GM12874 (cell line): ENCODE measurements at regions not wholly inside any gene's neighbourhood (a gene's known extent, or its start where the extent isn't known, plus 50 kb on each side); places are given as distances from the start of the nearest gene placed in this dataset.

Experiments used
- TF ChIP-seq, protein P1 (sequence below): IDR thresholded peaks from 2 replicates; pipeline ENCODE4 v1.5.1; 2011; ENCODE audit warnings: low read depth, mild to moderate bottlenecking, control low read depth, low read length, moderate library complexity; ENCODE audit not compliant: insufficient read depth

DNA sequence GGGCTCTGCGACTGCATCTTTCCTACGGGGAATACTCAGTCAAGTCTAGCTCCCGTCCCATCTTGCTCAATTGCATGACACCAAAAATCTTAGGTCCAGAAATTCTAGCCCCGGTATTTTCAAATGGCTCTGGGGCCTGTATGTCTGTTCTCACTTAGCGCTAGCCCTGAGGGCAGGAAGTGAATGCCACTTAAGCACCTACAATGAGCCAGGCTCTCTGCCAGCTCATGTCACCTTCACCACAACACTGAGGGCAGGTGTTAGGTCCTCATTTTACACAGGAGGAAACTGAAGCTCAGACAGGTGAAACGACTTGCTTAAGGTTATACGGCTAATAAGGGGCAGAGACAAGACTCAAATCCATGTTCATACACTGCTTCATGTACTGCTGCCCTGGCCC is 282.8 kb downstream of the PPP1R2C start:
- TF ChIP-seq, protein P1, sequence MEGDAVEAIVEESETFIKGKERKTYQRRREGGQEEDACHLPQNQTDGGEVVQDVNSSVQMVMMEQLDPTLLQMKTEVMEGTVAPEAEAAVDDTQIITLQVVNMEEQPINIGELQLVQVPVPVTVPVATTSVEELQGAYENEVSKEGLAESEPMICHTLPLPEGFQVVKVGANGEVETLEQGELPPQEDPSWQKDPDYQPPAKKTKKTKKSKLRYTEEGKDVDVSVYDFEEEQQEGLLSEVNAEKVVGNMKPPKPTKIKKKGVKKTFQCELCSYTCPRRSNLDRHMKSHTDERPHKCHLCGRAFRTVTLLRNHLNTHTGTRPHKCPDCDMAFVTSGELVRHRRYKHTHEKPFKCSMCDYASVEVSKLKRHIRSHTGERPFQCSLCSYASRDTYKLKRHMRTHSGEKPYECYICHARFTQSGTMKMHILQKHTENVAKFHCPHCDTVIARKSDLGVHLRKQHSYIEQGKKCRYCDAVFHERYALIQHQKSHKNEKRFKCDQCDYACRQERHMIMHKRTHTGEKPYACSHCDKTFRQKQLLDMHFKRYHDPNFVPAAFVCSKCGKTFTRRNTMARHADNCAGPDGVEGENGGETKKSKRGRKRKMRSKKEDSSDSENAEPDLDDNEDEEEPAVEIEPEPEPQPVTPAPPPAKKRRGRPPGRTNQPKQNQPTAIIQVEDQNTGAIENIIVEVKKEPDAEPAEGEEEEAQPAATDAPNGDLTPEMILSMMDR = no peak

DNA sequence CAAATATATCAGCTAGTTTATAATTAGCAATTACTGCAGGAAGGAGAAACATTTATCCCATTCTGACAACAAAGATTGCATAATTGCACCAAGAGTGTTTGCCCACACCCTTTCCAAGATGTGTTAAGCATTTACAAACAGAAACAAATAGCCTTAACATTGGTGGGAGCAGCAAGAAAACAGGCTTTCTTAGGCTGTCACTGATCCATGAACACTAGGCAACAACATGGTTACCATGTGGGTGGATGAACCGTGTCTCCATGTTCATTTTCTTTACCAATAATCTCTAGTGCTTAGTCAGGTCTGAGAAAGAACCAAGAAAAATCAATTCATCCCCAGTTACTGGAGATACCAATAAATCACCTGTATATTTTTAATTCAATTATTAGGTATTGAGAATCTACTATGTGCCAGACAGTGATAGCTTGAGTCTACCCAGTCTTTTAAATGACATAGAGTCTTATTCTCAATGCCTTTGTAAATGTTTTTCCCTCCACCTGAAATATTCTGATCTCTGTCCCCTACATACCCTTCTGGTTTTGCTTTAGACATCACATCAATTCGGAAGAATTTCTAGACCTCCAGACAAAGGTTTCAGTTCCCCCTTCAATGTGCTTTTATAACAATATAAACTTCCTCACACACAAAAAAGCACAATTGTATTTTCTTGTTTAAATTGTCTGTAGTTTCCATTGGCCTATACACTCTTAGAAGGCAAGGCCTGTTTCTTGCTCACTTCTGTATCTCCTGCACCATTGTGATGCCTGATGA is 286.6 kb downstream of the PPP1R2C start:
- TF ChIP-seq, protein P1 = no peak

DNA sequence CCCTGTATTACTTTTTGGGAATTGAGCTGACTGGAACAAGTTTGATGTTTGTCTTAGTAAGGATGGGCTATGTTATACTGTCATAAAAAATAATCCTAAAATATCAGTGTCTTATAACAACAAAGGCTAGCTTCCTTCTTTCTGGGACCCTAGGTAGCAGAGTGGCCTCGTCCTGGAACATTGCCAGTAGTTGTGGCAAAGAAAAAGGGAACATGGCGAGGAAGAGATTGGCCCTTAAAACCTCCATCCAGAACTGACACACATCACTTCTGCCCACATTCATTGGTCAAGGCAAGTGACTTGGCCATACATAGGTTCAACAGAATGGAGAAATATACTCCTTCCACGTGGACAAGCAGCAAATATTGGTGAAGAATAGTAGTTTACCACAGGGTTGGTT is 287.9 kb downstream of the PPP1R2C start:
- TF ChIP-seq, protein P1 = no peak

DNA sequence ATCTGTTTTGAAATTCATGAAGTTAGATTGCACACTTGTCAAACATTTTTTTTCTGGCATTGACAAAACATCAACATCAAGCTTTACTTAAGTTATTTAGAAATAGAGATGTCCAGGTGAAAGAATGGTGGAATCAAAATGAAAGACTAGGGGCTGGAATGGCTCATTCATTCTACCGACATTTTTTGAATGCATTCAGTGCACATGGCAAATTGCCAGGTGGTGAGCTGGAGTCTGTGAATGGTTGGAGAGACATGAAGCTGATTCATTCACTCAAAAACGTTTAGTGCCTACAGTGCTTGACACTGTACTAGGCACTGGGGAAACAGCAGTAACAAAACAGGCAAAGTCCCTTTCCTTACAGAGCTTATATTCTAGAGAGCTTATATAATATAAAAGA is 292.4 kb downstream of the PPP1R2C start:
- TF ChIP-seq, protein P1 = no peak

DNA sequence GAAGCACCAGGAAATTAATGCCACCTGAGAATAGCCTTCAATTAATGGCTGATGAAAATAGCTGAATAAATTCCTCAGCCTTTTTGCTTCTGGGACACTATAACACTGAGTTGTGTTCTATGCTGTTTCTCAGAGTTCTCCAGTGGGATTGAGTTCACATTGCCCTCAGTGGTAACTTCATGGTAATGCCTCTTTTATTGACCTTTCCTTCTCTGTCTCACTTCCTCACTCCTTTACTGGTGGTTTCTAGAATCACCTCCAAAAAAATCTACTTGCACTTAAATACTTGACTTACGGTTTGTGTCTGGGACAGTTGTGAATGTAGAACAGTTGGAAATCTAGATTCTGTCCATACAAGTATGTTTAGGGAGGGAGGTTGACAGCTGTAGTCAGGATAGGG is 293.7 kb downstream of the PPP1R2C start:
- TF ChIP-seq, protein P1 = no peak

DNA sequence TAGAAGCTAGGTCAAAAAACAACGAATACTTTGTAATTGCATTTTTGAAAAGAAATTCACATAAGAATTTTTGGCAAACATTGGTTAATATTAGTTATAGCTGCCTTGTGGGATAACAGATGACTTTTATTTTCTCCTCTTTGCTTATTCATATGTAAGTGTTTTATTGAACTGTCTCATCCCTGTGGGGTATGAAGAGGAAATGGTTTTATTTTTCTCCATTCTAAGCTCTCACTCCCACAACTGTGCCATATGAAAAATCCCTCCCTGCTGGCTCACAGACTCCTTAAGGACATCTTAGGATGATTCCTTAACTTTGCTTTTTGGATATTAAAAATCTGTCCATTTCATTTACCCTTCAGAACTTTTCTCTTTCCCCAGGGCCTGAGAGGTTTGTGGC is 300.6 kb downstream of the PPP1R2C start:
- TF ChIP-seq, protein P1 = no peak

DNA sequence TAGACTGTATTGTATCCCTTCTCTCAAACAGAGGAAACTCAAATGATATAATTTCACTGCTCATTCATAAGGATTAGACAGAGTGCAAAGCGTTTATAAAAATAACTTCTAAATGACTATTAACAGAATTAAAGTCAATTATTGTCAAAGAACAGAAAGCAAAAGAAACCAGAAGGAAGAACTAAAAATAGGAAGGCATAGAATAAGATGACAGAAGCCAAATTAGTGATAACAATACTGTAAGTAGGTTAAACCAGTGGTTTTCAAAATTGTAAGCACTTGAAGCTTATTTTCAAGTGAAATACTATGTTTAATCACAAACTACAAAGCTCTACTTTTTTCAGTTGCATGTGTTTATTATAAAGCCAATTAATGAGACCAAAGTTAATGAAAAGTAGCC is 305.2 kb downstream of the PPP1R2C start:
- TF ChIP-seq, protein P1 = no peak
